ENCODE measurements at regions not wholly inside any gene's neighbourhood (a gene's known extent, or its start where the extent isn't known, plus 50 kb on each side); places are given as distances from the start of the nearest gene placed in this dataset.

GRCh38 chr1:164180824-164181223 is 378.2 kb upstream of the PBX1 start:
- TF ChIP-seq BHLHE40 (IDR thresholded peaks at IDR 0.05; ENCODE audit: borderline replicate concordance) (no peak), SP1 (IDR thresholded peaks at IDR 0.05) (no peak), ELF4 (IDR thresholded peaks at IDR 0.05) (no peak), FOXK2 (IDR thresholded peaks at IDR 0.05) (no peak), NFRKB (IDR thresholded peaks at IDR 0.05) (no peak), ZNF384 (IDR thresholded peaks at IDR 0.05) (no peak), ARNT (IDR thresholded peaks at IDR 0.05) (no peak)
